HG03108 (cell line): ENCODE measurements at regions not wholly inside any gene's neighbourhood (a gene's known extent, or its start where the extent isn't known, plus 50 kb on each side); places are given as distances from the start of the nearest gene placed in this dataset.

Source experiments
- ATAC-seq: cut with Tn5 transposase; IDR thresholded peaks from one replicate; pipeline ENCODE4 v1.9.1; 2021; ENCODE audit warnings: moderate library complexity; ENCODE audit not compliant: unreplicated experiment

DNA sequence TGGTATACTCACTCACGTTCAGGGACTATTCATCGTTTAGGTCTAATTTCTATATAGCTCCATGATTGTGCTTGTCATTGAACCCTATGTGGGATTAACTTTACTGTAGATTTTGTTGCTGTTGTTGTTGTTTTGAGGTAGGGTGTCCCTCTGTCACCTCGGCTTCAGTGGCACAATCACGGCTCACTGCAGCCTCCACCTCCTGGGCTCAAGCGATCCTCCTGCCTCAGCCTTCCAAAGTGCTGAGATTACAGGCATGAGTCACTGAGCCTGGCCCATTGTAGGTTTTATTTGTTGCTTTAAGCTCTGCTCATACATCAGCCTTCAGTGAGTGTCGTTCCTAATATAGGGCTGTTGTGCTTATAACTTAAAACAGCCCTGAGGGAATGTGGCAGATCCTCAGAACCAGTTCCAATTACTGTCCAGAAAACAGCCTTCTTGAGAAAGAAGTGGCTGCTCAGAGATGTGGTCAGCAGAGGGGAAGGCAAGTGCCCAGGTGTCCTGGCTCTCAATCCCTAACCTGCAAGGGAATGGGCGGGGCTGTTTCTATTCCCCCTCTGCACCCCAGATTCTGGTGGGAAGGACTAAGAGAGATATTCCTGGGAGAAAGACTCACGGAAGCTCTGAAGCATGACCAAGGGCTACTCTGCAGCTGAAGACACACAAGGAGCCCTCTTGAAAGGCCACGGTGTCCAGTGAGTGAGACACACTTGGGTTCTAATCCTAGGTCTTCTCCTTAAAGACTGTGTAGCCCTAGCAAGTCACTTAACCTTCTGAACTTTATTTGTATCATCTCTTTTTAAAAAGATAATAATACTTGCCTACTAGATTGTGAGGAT, 79.6 kb upstream of the LCLAT1 start:
- no peak for ATAC-seq

DNA sequence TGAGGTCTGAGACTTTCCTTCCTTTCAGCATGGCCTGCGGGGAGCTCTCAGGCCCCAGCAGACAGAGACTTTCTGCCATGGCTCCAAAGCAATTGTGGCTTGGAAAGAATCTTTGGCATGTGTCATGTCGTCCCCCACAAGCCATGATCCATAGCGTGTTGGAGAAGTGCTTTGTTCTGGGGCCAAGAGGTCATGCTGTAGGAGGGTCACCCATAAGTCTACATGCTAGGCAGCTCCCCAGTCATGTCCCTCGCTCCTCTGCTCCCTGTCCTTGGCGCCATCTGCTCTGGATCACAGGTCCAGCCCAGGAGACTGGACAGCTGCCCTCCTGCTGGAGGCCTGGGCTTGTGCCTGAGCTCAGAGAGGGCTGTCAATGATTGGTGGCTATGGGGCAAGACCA, 78.8 kb upstream of the LCLAT1 start:
- no peak for ATAC-seq

- no peak for ATAC-seq
These were observed 75.9 kb upstream of the LCLAT1 start for GRCh38 chr2:30371028-30371689.

- no peak for ATAC-seq
These were observed 75.2 kb upstream of the LCLAT1 start for GRCh38 chr2:30371772-30372373.

GRCh38 chr2:30372826-30373225, 74.2 kb upstream of the LCLAT1 start:
- ATAC-seq: no peak

DNA sequence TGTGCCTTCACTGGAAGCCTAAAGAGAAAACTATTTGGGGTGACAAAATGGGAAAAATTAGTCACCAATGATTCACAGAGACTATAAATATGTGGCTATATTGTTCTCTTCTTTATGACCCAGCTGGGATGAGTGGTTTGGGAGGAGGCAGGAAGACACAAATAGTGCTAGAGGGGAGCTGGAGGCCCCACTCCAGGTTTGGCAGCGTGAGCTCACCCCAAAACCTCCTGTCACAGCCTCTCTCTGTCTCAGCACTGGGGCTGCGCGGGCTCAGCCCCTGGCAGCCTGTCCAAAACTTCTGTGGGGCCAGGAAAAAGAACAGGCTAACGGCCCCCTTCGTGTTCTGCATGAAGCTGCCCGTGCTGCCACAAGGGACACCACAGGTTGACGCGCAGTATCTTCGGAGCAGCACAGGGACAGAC, 73.2 kb upstream of the LCLAT1 start:
- no peak for ATAC-seq

- no peak for ATAC-seq
These were observed 72.7 kb upstream of the LCLAT1 start for GRCh38 chr2:30374380-30374779.

DNA sequence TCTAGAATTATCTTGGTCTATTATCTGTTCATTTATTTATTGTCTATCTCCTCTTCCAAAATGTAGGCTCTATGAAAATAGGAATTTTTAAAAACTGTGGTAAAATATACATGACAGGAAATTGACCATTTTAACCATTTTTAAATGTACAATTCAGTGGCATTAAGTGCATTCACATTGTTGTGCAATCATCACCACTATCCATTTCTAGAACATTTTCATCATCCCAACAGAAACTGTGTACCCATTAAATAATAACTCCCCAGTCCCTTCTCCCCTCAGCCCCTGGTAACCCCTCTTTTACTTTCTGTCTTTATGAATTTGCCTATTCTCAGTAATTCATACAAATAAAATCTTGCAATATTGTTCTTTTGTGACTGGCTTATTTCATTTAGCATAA, 71.1 kb upstream of the LCLAT1 start:
- no peak for ATAC-seq

DNA sequence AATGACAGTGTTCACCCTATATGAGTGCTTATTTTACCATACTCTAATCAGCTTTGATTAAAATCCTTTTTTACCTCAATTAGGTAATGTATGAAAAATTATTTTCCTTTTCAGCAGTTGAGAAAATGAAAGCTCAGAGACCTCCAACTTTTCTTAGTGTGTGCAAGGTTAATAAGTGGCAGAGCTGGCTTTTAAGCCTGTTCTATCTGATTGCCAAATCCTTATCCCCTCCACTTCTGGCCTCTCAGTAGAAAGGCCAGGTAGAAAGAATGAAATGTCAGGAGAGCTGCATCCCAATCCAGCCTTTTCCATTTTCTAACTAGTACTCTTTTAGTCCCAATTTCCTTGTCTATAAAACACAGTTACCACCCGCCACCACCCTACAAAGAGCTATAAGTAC, 67.6 kb upstream of the LCLAT1 start:
- ATAC-seq: no peak

GRCh38 chr2:30380824-30381223, 66.2 kb upstream of the LCLAT1 start:
- ATAC-seq: no peak

- ATAC-seq: no peak
These were observed 64.8 kb upstream of the LCLAT1 start for GRCh38 chr2:30382162-30382783.

DNA sequence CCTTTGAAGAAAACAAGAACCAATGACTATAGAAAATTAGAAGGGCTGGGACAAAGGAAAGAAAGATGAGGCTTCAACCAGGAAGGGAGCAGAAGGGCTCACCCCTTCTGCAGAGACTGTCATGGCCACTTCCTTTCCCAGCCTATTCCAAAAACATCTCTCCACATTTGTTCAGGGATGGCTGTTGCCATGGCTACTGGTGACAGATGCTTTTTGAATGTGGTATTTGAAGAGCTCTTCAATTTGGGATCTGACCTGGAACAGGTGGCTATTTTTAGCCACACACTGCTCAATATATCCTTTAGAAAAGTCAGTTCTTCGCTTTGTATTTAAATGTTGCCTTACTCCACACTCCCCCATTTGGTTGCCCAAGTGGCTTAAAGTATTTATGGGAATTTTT, 64.1 kb upstream of the LCLAT1 start:
- ATAC-seq: no peak

DNA sequence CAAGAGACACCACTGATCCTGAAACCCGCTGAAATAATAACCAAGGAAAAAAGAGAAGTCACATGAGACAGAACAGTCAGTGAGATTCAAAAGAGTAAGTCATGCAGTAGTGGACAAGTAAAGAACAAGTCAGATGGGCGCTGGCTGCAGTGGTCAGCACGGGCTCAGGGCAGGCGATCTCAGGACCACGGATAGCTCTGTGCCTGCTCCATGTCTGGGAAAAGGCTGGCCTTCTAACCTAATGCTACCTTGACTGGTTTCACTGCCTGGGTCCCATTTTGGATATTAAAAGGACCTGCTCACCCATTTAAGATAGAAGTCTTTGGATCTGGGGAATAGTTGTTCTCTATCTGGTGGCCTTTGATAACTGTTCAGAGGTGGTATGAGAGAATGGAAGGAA, 61.7 kb upstream of the LCLAT1 start:
- ATAC-seq: no peak

- ATAC-seq: no peak
These were observed 54.9 kb upstream of the LCLAT1 start for GRCh38 chr2:30392097-30392496.

- no peak for ATAC-seq
These were observed 53.5 kb upstream of the LCLAT1 start for GRCh38 chr2:30393510-30393909.

DNA sequence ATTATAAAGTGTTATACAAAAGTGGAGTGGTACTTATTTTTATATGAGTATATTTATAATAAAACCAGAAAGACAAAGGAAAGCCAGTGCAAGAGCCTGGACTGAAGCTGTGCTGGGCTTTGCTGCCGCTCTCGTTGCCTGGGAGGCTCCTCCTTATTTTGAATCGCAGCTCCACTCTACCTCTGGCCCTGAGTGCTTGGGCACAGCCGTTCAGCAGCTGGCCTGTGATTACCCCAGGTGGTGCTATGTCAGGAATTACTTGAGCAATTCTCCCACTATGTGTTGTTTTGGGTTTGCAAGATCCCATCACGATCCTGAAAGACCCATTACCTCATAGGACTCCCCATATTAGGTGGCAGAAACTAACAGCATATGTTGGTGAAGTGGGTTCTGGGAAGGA, 53.0 kb upstream of the LCLAT1 start:
- ATAC-seq: no peak

- no peak for ATAC-seq
These were observed 50.4 kb upstream of the LCLAT1 start for GRCh38 chr2:30396436-30397232.
